ENCODE measurements at regions not wholly inside any gene's neighbourhood (a gene's known extent, or its start where the extent isn't known, plus 50 kb on each side); places are given as distances from the start of the nearest gene placed in this dataset.

GRCh38 chr18:61187971-61188370, 145.3 kb upstream of the CDH20 start:
- CTCF ChIA-PET = no interaction called here
- POLR2A ChIA-PET = no interaction called here
- H3K4me3 ChIP-seq (ENCODE audit: low read depth, low read length) = no peak overlapping the region
- no peak for DNase-seq (ENCODE audit: low read depth, low spot score)
- TF ChIP-seq, protein P1, sequence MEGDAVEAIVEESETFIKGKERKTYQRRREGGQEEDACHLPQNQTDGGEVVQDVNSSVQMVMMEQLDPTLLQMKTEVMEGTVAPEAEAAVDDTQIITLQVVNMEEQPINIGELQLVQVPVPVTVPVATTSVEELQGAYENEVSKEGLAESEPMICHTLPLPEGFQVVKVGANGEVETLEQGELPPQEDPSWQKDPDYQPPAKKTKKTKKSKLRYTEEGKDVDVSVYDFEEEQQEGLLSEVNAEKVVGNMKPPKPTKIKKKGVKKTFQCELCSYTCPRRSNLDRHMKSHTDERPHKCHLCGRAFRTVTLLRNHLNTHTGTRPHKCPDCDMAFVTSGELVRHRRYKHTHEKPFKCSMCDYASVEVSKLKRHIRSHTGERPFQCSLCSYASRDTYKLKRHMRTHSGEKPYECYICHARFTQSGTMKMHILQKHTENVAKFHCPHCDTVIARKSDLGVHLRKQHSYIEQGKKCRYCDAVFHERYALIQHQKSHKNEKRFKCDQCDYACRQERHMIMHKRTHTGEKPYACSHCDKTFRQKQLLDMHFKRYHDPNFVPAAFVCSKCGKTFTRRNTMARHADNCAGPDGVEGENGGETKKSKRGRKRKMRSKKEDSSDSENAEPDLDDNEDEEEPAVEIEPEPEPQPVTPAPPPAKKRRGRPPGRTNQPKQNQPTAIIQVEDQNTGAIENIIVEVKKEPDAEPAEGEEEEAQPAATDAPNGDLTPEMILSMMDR (IDR thresholded peaks at IDR 0.05; ENCODE audit: insufficient read depth, low read length, missing control alignments) = no peak

DNA sequence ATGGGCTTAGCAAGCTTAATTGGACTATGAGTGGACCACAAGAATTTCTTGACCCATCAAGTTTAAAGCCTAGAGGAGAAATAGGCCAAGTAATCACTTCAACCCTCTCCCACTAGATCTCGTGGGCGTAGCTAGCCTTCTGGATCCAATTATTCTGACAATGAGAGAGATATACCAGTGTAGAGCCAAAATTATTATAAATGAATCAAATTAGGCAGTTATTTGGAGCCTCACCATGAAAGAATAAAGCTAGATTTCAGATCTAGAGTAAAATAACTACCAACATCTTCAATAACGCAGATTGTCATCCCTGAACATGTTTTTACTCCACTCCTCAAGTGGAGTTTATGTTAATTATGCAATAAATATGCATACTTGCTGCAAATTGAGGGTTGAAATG, 143.9 kb upstream of the CDH20 start:
- no peak overlapping the region for H3K4me3 ChIP-seq (ENCODE audit: low read depth, low read length)
- TF ChIP-seq, protein P1 (IDR thresholded peaks at IDR 0.05; ENCODE audit: insufficient read depth, low read length, missing control alignments) = no peak
- ChIA-PET CTCF (no interaction called here), POLR2A (no interaction called here)
- no peak for DNase-seq (ENCODE audit: low read depth, low spot score)

DNA sequence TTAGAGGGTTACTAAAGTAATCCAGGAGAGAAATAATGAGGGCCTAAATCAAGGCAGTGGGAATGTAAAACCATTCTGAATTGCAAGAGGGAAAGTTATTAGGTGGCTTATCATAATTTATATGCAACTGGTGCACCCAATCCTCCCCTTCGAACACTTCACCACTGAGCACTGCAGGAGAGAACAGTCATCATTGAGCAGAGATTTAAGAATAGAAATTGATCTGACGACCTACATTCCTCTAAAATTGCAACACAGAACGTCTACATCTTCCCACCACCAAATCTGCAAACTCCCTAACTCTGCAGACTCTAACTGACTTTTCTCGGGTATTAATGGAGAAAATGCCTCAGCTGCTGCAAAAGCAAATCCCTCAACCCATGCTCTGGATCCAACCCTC, 138.5 kb upstream of the CDH20 start:
- CTCF ChIA-PET = no interaction called here
- H3K4me3 ChIP-seq (ENCODE audit: low read depth, low read length) = no peak overlapping the region
- TF ChIP-seq, protein P1 (IDR thresholded peaks at IDR 0.05; ENCODE audit: insufficient read depth, low read length, missing control alignments) = no peak

DNA sequence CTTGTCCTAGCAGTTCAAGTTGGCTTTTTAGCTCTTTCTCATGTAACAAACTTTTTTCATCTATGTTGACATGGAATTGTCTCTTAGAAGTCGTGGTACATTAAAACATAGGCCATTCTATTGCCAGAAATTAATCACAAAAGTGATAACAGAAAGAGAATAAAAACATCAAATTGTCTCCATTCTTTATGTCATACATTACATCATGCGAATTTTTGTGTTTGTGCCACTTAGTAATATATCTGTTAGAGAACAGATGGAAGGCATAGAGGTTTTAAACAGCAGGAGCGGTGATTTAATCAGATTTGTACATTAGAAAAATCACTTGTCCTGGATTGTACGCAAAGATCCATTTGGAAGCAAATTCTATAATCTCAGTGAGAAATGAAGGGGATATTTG, 136.5 kb upstream of the CDH20 start:
- DNase-seq (ENCODE audit: low read depth, low spot score) = no peak
- ChIA-PET POLR2A (no interaction called here), CTCF (no interaction called here)
- no peak overlapping the region for H3K4me3 ChIP-seq (ENCODE audit: low read depth, low read length)
- TF ChIP-seq, protein P1 (IDR thresholded peaks at IDR 0.05; ENCODE audit: insufficient read depth, low read length, missing control alignments) = no peak

More for the DNA sequence above, 138.5 kb upstream of the CDH20 start:
- POLR2A ChIA-PET = no interaction called here
- no peak for DNase-seq (ENCODE audit: low read depth, low spot score)

DNA sequence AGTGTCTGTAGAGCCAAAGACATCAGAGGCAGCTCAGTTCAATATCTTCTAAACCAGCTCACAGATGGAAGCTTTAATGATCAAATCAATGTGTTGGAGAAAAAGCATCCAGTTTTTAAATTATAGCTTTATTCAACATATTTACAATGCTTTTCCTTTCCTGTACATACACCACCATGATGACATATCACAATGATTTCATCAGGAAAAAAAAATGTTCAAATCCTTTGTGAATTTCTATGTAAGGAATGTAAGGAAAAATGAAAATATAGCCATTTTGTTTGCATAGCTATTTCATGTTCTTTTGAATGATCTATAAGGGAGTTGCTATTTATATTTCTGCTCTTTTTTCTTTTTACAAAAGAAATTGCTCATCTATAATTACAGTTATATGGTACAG, 134.7 kb upstream of the CDH20 start:
- POLR2A ChIA-PET = no interaction called here

DNA sequence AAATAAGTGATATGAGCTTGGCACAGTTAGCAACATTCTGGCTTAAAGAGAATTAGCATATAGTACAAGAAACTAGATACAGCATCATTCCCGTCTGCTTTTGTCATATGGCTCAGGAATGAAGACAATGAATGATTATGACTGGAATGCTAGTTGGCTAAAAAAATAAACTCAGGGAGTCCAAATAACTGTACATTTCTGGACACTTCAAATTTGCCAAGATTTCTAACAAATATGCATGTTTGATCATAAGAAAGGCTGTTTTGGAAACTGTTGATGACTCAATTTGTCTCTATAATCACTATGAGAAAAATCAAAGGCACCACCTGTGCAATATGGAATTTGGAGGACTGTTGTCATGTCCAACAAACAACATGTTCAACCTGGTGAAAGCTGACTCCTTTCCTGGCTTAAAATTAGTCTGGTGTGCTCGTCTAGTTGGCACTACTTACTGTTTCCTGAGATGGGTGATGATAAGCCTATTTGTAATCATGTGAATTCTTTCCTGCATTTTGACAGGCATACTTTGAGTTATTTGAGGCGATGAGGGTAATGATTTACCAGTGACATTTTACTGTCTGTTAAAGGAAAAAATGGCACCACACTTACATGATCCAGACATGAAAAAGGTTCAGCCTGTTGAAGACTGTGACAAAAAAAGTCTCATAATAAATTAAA, 133.9 kb upstream of the CDH20 start:
- no peak overlapping the region for H3K4me3 ChIP-seq (ENCODE audit: low read depth, low read length)
- TF ChIP-seq, protein P1 (IDR thresholded peaks at IDR 0.05; ENCODE audit: insufficient read depth, low read length, missing control alignments) = no peak
- DNase-seq (ENCODE audit: low read depth, low spot score) = peak; percentile 12
- CTCF ChIA-PET = no interaction called here
- POLR2A ChIA-PET = no interaction called here

More for the DNA sequence above, 134.7 kb upstream of the CDH20 start:
- no peak for DNase-seq (ENCODE audit: low read depth, low spot score)
- TF ChIP-seq, protein P1 (IDR thresholded peaks at IDR 0.05; ENCODE audit: insufficient read depth, low read length, missing control alignments) = no peak
- no peak overlapping the region for H3K4me3 ChIP-seq (ENCODE audit: low read depth, low read length)
- CTCF ChIA-PET = no interaction called here

Data from AG04449 (cell line).